LHCN-M2 (cell line): ENCODE measurements at regions not wholly inside any gene's neighbourhood (a gene's known extent, or its start where the extent isn't known, plus 50 kb on each side); places are given as distances from the start of the nearest gene placed in this dataset.
A peak's percentile ranks its signal among the peaks of the same experiment; 100 is the strongest.

ENCODE experiments used
- DNase-seq: peaks from one replicate; pipeline ENCODE4 v3.0.0-alpha.2; 2012; ENCODE audit warnings: low read depth

DNA sequence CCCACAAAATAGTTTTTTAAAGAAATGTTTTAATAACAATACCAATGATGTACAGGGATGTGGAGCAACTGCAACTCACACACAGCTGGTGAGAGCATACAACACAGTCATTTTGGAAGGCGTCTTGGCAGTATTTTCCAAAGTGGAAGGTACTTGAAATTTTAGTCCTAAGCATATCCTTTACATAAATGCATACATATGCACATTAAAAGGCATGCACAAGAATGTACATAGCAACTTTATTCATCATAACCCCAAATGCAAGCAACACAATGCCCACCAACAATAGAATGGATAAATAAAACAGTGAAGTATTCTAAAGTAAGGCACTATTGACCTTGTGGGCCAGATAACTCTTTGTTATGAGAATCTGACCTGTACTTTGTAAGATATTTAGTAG is 310.1 kb upstream of the ADGRL2 start:
- DNase-seq = no peak

DNA sequence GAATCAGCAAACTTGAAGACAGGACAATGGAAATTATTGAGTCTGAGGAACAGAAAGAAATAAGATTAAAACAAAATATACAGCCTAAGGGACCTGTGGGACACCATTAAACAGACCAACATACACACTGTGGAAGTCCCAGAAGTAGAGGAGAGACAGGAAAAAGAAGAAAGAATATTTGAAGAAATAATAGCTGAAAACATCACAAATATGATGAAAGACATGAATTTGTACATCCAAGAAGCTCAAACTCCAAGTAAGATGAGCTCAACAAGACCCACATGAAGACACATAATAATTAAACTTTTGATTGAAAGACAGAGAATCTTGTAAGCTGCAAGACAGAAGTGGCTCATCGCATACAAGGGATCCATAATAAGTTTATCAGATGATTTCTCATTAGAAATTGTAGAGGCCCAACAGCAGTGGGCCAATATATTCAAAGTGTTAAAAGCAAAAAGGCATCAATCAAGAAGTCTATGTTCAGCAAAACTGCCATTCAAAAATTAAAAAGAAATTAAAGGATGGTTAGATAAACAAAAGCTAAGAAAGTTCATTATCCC is 311.3 kb upstream of the ADGRL2 start:
- DNase-seq = no peak

DNA sequence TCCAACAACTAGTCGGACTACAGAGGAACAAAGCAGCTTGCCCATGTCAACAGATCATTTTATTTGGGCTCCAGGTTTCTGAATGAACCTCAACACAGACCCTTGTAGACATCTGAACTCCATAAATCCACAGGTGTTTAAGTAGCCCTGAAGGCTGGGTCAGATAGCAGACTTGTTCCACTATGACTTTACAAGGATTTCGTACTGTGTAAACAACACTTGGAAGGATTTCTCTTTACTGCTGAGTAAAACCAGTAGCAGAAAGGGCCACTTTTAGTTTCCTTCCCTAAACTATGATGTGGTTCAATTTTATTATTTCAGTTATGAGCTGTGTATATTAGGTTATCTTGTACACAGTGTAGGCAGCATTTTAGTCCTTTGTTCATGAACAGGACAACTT is 316.4 kb upstream of the ADGRL2 start:
- no peak for DNase-seq

DNA sequence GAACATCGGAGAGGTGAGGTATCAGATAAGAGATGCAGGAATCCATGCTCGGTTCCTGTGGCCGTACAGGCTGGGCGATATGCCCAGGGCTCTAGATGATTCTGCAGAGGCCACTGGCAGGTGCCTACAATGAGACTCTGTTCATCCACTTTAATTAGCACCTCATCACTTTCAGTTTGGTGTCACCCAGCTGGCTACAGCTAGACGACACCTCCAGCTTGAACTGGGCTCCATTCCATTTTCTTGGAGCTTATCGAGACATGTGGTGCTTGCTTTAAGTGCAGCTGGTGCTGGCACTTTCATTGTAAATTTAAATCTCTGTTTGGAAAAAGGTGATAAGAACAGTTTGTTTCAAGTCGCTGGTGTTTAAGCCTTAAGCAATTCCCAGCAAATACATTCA is 322.5 kb upstream of the ADGRL2 start:
- DNase-seq = no peak

DNA sequence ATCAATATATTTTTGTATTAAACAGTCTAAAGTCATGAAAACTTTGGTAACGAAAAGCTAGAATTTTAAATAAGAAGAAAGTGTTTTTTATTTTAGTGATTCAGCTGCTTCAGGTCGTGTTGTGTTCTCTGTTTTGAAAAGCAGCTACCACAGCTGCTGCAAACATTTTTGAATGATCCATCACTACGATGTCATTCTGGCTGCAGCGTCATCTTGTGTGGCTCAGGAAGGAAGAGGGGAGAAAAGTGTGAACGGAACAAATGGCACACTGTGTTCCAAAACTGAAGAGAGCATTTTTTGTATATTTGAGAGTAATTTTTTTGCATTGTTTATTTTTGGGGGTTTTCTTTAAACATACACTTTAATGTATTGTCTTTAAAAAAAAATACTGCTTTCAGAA is 323.0 kb upstream of the ADGRL2 start:
- DNase-seq = peak; percentile 14

DNA sequence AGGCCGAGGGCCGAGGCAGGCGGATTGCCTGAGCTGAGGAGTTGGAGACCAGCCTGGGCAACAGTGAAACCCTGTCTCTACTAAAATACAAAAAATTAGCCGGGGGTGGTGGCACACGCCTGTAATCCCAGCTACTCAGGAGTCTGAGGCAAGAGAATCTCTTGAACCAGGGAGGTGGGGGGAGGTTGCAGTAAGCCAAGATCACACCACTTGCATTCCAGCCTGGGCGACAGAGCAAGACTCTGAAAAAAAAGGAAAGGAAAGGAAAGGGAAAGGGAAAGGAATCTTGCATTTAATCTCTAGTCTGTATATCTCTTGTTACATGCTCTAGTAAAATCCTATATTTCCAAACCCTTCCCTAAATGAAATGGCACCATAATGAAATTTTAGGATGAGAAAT is 328.3 kb upstream of the ADGRL2 start:
- no peak for DNase-seq

DNA sequence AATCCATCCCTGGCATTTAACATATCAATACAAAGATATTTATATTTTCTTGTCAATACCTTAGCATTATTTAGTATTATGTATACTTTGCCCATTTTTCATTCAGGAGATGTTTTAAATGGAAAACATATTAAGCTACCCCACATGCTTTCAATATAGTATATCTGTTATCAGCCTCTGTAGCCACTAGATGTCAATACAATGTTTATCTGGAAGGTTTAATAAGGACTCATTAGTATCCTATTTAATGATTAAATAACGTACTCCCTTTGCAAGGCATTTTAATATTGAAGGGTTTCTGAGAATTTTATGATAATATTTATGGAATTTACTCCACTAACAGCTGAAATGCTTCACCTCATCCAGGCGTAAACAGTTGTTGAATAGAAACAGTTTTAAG is 329.5 kb upstream of the ADGRL2 start:
- DNase-seq = no peak

DNA sequence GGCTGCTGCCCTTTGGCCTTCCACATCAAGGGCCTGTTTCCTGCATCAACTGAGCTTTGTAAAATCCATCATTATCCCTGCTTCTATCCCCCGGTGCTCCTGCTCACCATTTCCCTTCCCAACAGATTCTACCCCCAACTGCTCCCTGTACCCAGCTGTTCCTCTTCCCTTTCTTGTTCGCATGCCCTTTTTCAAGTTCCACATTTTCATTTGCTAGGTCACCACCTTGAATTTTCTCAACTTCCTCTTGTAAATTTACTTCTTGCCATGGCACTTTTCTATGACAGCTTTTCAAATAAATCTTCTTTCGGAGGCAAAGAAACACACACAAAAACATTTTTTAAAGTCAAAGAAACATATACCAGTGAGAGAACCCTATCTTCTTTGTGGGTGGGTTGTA is 330.5 kb upstream of the ADGRL2 start:
- DNase-seq = no peak

DNA sequence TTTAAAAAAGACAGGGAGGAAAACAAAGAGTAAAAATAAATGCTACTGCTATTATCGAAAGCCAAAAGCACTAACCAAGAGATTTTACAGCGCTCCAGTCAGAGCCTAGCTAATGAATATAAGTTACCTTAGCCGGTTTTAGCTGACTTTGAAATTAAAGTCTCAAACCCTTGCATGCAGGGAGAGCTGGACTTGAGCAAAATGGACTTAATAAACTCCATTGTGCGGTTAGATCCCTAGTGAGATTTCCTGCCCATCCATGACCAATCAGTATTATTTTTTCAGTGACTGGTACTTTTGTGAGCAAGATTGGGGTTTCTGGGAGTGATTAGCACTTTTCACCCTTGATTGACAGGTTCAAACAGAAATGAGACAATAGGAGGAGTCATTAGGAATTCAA is 333.4 kb upstream of the ADGRL2 start:
- no peak for DNase-seq

DNA sequence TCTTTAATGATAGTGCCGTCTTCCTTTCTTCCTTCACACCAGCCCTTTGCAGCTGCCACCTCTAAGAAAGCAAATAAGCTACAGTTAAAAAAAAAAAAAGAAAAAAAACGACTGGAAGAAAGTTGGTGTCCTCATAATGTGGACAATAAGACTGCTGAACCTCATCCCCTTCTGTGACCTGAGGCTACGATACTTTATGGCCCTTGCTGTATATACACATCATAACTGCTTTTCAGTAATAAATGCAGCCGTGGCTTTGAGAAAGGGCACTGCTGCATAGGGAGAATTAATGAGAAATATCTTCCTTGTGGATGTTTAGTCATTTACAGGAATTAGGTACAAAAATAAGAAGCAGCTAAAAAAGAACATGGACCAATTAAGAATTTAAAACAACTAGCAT is 333.8 kb upstream of the ADGRL2 start:
- no peak for DNase-seq

DNA sequence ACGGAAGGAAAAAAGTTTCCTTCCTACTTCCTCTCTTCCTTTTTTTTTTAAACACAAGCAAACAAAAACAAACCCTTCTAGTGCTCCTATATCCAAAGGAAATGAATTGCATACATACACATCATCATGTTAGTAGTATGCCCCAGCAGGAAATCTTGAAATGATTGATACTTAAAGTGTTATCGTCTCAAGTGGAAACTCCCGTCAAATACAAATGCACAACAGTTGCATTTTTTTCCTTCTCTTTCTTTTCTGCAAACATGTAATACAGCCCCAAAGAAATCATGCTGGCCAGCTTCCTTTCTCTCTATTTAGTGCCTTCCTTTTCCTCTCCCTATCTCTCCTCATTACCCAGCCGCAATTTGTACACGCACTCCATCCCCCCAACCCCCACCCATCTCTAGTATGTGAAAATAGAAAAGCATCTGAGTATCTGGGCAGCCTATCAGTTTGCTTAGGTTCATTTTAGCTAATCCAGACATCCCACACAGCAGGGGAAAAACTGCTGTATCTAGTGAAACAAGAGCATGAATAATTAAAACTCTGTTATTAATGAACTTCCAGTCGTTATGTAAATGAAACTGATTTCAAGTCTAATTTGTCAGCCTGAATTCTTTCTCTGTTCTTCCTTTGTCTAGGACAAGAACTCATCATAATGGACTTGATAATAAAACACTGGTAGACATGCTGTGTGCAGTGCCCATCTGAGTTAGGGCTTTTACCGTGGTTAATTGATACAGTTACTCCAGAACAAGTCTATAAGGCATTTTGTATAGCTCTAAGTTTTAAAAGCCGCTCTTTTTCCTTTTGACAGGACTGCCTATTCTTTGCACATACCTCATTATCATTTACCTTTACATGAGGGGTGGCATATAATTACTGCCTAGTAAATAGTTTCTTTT is 336.5 kb upstream of the ADGRL2 start:
- no peak for DNase-seq

DNA sequence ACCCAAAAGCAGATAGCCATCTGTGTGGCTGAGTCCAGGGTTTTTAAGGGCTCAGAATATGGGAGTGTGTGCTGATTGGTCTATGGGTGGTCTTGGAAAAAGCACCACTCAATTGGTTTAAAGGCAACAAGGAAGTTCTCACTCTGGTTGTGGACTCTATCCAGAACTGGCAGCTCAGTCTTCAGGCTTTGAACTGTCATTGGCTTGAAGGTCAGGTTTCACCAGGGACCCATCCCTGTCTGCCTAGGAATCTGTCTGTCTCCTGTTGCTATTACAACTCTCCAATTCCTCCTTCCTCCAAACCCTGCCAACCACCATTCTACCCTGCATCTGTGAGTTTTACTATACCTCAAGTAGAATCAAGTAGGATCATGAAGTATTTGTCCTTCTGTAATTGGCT is 341.7 kb upstream of the ADGRL2 start:
- no peak for DNase-seq

DNA sequence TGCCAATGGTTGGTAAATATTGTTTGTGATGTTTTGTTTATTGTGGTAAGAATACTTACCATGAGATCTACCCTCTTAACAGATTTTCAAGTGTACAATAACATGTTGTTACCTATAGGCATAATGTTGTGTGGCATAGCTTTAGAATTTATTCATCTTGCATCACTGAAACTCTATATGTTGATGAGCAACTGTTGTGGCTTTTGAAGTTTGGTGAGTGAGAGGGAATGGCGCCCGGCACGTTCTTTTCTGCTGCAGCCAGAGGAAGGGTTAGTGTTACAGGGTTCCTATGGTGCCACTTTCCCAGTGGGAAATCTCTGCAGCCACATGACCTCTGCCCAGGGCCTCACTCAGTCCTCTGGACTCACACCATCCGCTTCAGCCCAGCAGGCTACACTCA is 342.5 kb upstream of the ADGRL2 start:
- DNase-seq = no peak

DNA sequence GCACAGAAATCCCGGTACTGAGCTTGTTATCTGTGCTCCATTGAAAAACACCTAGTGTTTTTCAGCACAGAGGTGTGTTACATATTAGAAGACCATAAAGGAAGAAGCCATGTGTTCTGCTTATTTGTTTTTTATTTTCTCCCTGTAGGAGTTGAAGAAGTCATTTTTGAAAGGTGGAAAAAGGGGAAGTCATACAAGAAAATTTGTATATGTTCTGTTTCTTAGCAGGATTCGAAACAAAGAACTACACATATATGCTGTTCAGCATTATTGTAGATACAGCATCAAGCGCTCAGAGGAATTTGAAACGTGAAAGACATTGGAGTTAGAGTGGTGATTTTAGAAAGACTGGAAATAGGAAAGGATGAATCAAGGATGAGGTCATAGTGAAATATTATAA is 345.3 kb upstream of the ADGRL2 start:
- no peak for DNase-seq

DNA sequence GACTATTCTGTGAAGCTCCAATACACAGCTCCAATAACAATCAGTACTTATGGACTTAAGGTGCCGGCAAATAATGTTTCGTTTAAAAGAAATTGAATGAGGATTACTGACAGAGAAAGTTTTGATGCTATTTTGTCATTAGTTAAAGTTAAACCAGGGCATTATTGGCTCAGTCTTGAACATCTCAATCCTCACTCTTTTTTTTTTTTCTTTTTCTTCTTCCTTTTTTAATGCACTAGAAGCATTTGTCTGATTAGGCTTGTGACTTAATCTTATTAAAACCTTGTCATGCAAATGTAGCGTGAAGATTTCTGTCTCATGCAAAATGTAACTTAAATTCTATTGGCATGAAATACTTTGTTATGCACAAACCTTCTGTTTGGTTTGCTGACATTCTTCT is 346.8 kb upstream of the ADGRL2 start:
- DNase-seq = no peak

DNA sequence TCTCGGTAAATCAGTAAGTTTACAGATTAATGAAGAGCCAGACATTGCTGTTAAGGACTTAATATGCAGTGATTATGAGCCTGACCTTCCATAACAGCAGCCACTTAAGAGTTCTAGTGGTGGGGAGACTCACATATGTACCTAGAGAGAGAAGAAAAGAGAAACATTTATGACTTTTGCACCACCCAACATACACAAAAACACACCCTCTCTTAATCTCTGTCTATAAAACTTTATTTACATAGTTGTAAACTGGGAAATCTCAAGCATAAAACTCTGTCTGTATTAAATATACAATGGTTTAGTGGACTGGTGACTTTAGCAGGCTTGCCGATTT is 347.4 kb upstream of the ADGRL2 start:
- no peak for DNase-seq

DNA sequence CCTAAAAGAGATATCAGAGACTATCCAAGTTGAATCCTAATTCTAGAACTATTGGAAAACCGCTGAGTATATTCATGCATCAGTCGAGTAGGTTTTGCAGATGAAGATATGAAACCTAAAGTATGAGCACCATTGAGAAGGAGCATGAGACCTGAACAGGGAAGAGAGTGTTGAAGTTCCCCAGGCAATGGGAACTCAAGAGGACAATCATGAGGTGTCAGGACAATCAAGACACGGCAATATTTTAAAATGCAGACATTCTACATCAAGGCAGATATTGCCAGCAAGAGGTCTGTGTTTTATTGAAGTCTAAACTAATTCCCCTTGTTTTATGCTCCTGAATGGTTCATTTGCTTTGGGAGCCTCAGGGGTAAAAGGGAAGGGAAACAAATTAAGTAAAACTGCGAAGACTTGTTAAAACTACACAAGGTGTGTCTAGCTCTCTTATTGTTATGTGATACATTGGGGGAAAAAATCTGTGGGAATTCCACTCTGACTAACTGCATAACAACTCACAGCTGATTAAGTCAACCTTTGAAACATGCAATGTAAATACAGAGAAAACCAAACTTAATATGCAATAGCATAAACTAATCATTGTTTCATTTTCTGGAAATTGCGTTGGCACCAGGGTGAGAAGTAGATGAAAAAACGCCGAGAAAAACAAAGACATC is 347.9 kb upstream of the ADGRL2 start:
- DNase-seq = no peak

DNA sequence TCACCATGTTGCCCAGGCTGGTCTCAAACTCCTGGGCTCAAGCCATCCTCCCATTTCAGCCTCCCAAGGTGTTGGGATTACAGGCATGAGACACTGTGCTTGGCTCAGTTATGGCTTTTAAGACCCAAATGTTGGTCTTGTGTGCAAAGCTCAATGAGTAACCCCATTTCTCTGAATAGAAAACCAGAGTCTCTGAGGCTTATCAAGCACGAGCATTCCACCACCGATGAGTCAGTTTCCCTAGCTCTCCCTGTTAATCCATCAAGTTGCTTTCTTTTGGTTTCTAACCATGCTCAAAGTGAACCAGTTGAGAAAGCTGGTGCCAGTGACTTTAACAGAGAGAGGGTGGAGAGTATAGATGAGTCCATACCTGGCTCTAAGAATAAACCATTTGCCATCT is 350.9 kb upstream of the ADGRL2 start:
- no peak for DNase-seq

DNA sequence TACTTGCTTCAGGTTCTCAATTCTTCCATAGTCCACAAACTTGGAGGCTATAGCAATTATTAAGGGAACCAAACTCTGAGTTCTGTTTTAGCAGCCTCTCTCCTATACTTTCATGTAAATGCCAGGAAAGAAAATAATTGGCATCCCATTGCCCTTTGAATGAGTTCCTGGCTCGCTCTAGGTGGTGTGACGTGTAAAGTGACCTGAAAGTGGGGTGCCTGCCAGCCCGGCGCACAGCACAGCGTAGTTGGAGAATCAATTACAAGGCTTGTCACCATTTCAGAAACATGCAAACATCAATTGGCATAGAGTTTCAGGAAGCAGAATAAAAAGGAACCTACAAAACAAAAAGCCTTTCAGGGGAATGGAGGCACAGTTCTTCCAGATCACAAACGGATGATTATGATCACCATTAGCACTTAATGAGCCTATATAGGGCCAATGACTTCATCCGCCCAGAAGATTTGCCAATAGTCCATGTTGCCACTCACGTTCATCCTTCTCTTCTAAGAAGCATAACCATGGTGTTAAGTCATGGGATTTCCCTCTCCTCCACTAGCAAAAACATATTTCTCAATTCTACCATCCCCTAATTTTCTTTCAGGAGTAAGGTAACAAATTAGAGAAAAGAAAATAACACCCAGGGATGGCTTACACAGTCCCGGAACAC is 354.6 kb upstream of the ADGRL2 start:
- DNase-seq = no peak

DNA sequence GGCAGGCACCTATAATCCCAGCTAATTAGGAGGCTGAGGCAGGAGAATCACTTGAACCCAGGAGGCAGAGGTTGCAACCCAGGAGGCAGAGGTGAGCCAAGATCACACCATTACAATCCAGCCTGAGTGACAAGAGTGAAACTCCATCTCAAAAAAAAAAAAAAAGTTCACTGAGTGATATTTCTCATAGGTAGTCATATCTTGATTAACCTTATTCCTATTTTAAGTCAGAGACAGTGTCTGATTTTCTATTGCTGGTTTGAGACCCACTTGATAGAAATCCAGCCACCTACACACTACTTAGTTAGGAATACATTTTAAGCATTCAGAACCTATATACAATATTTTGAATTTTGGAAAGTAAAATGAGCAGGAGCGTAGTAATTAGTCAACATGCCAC is 357.4 kb upstream of the ADGRL2 start:
- DNase-seq = no peak

DNA sequence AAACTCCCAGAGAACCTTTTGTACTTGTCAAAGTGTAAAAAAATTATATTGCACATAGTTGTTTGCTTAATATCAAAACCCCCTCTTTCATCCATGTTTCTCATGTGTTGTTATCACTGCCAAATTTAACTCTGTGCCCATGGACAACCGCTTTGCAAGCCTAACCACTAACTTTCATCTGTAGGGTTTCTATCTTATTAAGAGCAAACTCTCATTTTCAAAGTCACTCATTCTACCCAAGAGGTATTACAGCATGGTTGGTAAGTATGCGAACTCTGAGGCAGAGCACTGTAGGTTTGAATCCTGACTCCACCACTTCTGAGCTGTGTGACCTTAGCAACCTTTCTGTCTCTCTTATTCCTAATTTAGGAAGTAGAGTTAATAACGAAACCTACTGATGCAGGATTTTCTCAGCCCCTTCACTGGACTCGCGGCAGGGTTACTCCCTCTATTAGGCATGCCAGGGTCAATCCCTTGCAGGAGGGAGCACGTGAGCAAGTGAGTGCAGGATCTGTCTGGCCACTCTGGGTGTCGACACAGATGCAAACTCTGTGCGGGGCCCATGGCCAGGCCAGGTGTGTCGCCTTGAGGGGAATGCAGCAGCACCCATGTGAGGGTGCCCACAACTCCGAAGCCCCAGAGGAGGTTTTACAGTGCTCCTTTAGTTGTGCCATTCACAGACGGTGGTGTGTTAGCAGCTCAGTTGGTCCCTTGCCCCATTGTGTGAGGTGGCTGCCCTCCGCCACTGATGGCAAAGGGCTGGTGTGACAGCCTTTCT is 361.5 kb upstream of the ADGRL2 start:
- DNase-seq = no peak

DNA sequence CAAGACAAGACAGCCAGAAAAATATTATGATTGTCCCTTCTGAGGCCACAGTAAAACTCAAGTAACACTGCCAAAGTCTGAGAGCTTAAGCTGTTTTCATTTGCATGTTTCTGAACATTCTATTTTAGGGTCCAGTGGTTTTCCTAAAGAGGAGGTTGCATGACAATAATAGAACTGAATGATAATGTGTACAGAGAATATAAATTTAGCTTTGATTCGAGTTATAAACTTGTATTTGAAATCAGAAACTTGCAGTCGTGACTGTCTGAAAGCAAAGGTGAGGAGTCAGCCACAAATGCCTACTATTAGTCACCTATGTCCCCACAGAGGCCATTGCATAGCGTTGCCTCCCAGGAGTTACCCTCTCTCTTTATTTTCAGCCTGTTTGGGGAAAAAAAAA is 363.1 kb upstream of the ADGRL2 start:
- DNase-seq = no peak
